SH-SY5Y (cell line): ENCODE measurements at regions not wholly inside any gene's neighbourhood (a gene's known extent, or its start where the extent isn't known, plus 50 kb on each side); places are given as distances from the start of the nearest gene placed in this dataset.

Experiments used
- GATA2 ChIP-seq: IDR thresholded peaks from 2 replicates; pipeline ENCODE4 v1.6.1; 2011; ENCODE audit warnings: mild to moderate bottlenecking, low read depth, low read length
- GATA3 ChIP-seq: IDR thresholded peaks from 2 replicates; pipeline ENCODE4 v1.6.1; 2011; ENCODE audit warnings: low read depth, mild to moderate bottlenecking, low read length, moderate library complexity

GRCh38 chr1:221812905-221813597 lies 71.2 kb upstream of the DUSP10 start:
- TF ChIP-seq GATA3 = no peak
- TF ChIP-seq GATA2 = no peak
